Effector memory CD8-positive, alpha-beta T cell (primary cell): ENCODE measurements at regions not wholly inside any gene's neighbourhood (a gene's known extent, or its start where the extent isn't known, plus 50 kb on each side); places are given as distances from the start of the nearest gene placed in this dataset.
"Not testable (repeated sequence)": the region's sequence is repeated elsewhere in the genome, so short reads cannot be mapped to it uniquely, and the experiment has no call there.

Experiments used
- ATAC-seq: fragments of 150-1000 bp; cut with Tn5 transposase; replicated peaks from 2 replicates; pipeline ENCODE4 v1.10.0; 2021; ENCODE audit warnings: mild to moderate bottlenecking, moderate library complexity
- DNase-seq, 3 experiments: peaks; one replicate each; pipeline ENCODE4 v3.0.0; 2021
- H3K27ac Mint-ChIP-seq, 2 donors: one replicate each; pipeline ENCODE4 v1.8.0; 2022; ENCODE audit warnings: mild to moderate bottlenecking in 2 of 2, mixed read lengths in 2 of 2, moderate library complexity in 2 of 2
- H3K27me3 Mint-ChIP-seq, 2 donors: one replicate each; pipeline ENCODE4 v1.8.0; 2022; ENCODE audit warnings: mixed read lengths in 2 of 2
- H3K36me3 Mint-ChIP-seq: one replicate; pipeline ENCODE4 v1.8.0; 2022; ENCODE audit warnings: mild to moderate bottlenecking, moderate library complexity, mixed read lengths; ENCODE audit not compliant: insufficient read depth
- H3K4me1 Mint-ChIP-seq, 2 donors: one replicate each; pipeline ENCODE4 v1.8.0; 2022; ENCODE audit warnings: low read depth in 2 of 2, mixed read lengths in 2 of 2
- H3K4me3 Mint-ChIP-seq, 2 donors: one replicate each; pipeline ENCODE4 v1.8.0; 2022; ENCODE audit warnings: mild to moderate bottlenecking in 2 of 2, mixed read lengths in 2 of 2, moderate library complexity in 2 of 2
- H3K9me3 Mint-ChIP-seq, 2 donors: one replicate each; pipeline ENCODE4 v1.8.0; 2022; ENCODE audit warnings: mixed read lengths in 2 of 2

- DNase-seq, H3K4me3 Mint-ChIP-seq, H3K4me1 Mint-ChIP-seq, H3K36me3 Mint-ChIP-seq, H3K27ac Mint-ChIP-seq, H3K27me3 Mint-ChIP-seq, ATAC-seq: not testable (repeated sequence)
- peaks cover 5 to 18% of the 10 kb centered on the region in 2 donors for H3K9me3 Mint-ChIP-seq
These were observed 284.0 kb downstream of the RASEF start for GRCh38 chr9:82778923-82779322.

- H3K27ac Mint-ChIP-seq = no peak overlapping the region
- no peaks in the 10 kb centered on the region for H3K36me3 Mint-ChIP-seq
- H3K4me3 Mint-ChIP-seq = no peak overlapping the region
- DNase-seq = no peak
- peaks cover 8 to 22% of the 10 kb centered on the region in 2 donors for H3K9me3 Mint-ChIP-seq
- ATAC-seq = no peak
- no peaks in the 10 kb centered on the region for H3K4me1 Mint-ChIP-seq
- no peaks in the 10 kb centered on the region for H3K27me3 Mint-ChIP-seq
These were observed 282.9 kb downstream of the RASEF start for GRCh38 chr9:82780017-82780416.

DNA sequence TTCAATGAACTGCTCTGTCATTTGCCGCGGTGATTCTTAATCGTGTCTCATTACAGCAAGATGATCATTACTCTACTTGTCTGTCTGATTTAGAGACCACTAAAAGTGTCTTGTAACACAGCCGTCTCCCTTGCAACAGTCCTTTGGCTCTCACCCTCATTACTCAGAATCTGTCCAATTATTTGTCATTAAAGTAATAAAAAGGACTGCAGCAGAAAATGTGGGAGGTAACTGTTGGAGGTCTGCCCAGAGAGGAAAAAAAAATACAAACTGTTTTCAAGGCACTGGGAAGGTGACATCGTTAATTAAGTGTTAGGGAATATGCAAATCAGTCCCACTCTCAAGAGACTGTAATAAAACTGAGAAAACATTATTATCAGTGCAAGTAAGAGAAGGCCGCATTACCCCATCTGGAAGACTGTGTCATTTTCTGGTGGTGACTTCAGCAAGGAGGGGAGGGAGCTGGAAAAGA lies 281.0 kb downstream of the RASEF start:
- Mint-ChIP-seq H3K9me3 (peaks cover 7 to 22% of the 10 kb centered on the region in 2 donors), H3K27ac (no peak overlapping the region), H3K4me3 (no peak overlapping the region), H3K4me1 (no peaks in the 10 kb centered on the region), H3K36me3 (no peaks in the 10 kb centered on the region), H3K27me3 (no peaks in the 10 kb centered on the region)
- ATAC-seq (no peak), DNase-seq (no peak)

DNA sequence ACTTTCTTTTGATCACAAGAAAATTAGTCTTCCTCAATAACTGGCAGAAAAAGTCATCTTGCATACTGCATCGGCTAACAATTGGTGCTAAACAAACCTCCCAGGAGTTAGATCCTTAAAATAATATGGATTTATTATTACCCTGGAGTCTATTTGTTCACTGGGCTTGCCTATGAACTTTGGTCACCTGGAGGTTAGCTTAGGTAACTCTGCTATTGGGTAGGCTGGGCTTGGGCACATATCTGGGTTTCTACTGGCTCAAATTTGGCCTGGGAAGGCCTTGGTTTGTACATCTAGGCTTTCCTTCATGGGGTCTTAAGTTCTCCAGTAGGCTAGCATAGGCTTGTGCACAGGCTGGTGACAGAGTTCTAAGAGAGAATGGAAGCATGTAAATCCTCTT lies 279.9 kb downstream of the RASEF start:
- DNase-seq (no peak), ATAC-seq (no peak)
- Mint-ChIP-seq H3K27me3 (no peaks in the 10 kb centered on the region), H3K4me3 (no peak overlapping the region), H3K36me3 (no peaks in the 10 kb centered on the region), H3K9me3 (peaks cover 4 to 22% of the 10 kb centered on the region in 2 donors), H3K27ac (no peak overlapping the region), H3K4me1 (no peaks in the 10 kb centered on the region)

GRCh38 chr9:82784589-82784988 lies 278.4 kb downstream of the RASEF start:
- Mint-ChIP-seq H3K4me3 (no peak overlapping the region), H3K27me3 (no peaks in the 10 kb centered on the region), H3K4me1 (no peaks in the 10 kb centered on the region), H3K27ac (no peak overlapping the region), H3K36me3 (no peaks in the 10 kb centered on the region), H3K9me3 (peaks cover 4 to 32% of the 10 kb centered on the region in 2 donors)
- DNase-seq (no peak), ATAC-seq (no peak)

- Mint-ChIP-seq H3K4me1 (no peaks in the 10 kb centered on the region), H3K27me3 (no peaks in the 10 kb centered on the region), H3K4me3 (no peak overlapping the region), H3K9me3 (peaks cover 5 to 18% of the 10 kb centered on the region in 2 donors), H3K36me3 (no peaks in the 10 kb centered on the region), H3K27ac (no peak overlapping the region)
- DNase-seq (no peak), ATAC-seq (no peak)
These were observed 273.7 kb downstream of the RASEF start for GRCh38 chr9:82789155-82789824.

DNA sequence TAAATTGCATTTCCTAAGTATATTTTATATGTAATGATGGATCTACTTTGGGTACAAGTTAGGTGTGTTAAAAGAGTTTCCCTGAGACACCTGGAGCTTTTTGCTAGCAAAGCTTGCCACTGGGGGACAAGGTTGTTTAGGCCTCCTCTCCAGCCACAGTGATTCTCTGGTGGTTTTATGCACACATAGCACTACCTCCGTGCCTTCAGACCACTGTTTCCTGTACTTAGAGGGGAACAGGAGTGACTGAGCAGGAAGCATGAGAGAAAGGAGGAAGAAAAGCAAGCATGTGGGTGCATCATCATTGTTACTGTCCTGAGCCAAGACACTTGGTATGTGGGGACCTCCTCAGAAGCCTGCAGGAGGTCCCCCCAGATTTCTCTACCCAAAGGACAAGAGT lies 272.1 kb downstream of the RASEF start:
- H3K27ac Mint-ChIP-seq = no peak overlapping the region
- H3K4me1 Mint-ChIP-seq = no peaks in the 10 kb centered on the region
- no peak for DNase-seq
- H3K4me3 Mint-ChIP-seq = no peak overlapping the region
- no peak for ATAC-seq
- H3K9me3 Mint-ChIP-seq = peaks cover 7 to 17% of the 10 kb centered on the region in 2 donors
- no peaks in the 10 kb centered on the region for H3K27me3 Mint-ChIP-seq
- H3K36me3 Mint-ChIP-seq = no peaks in the 10 kb centered on the region

GRCh38 chr9:82791692-82792091 lies 271.2 kb downstream of the RASEF start:
- Mint-ChIP-seq H3K4me3 (no peak overlapping the region), H3K9me3 (peaks cover 7 to 19% of the 10 kb centered on the region in 2 donors), H3K4me1 (no peaks in the 10 kb centered on the region), H3K27ac (no peak overlapping the region), H3K27me3 (no peaks in the 10 kb centered on the region), H3K36me3 (no peaks in the 10 kb centered on the region)
- DNase-seq (no peak), ATAC-seq (no peak)

DNA sequence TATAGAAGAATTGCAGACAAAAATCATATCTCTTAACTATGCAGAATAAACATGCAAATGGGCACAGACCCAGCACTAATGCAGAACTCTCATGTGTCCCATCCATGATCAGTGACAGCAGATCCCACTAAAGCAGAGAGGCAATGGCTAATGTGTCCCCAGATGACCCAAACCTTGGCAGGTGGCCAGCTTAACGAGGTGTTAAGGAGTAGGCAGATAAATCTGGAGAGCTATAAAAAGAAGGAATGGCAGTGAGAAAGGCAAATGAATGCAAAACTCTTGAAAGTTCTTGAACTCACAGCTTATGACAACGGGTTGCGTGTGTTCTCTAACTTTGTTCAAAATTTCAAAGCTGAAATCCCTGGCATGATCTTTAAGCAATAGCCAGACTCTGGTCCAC lies 265.4 kb downstream of the RASEF start:
- Mint-ChIP-seq H3K27ac (no peak overlapping the region), H3K9me3 (peaks cover 4 to 8% of the 10 kb centered on the region in 2 donors), H3K36me3 (no peaks in the 10 kb centered on the region), H3K4me3 (no peak overlapping the region), H3K4me1 (no peaks in the 10 kb centered on the region), H3K27me3 (no peaks in the 10 kb centered on the region)
- DNase-seq = no peak
- no peak for ATAC-seq

DNA sequence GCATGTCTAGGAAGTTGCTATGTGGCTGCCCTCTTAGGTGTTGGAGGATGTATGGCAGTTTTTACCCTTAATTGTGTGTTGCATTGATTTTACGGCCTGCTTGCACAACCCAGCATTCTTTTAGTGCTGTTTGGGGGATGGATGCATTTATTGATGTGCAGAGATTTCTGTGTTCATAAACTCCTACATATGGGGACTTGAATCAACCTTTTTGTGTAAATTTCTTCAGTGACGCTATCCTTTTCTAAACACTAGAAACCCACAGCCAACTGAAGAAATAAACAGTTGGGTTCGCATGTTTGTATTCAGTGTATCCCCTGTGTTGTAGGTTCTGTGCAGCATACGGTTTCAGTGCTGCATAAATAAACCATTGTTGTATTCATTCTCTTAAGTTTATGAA lies 263.7 kb downstream of the RASEF start:
- Mint-ChIP-seq H3K36me3 (no peaks in the 10 kb centered on the region), H3K27ac (no peak overlapping the region), H3K9me3 (peaks cover 4 to 15% of the 10 kb centered on the region in 2 donors), H3K4me1 (no peaks in the 10 kb centered on the region), H3K4me3 (no peak overlapping the region), H3K27me3 (no peaks in the 10 kb centered on the region)
- DNase-seq (no peak), ATAC-seq (no peak)

GRCh38 chr9:82805027-82805426 lies 257.9 kb downstream of the RASEF start:
- no peaks in the 10 kb centered on the region for H3K4me1 Mint-ChIP-seq
- peaks cover 2 to 25% of the 10 kb centered on the region in 2 donors for H3K9me3 Mint-ChIP-seq
- H3K36me3 Mint-ChIP-seq = no peaks in the 10 kb centered on the region
- DNase-seq = no peak
- H3K4me3 Mint-ChIP-seq = no peak overlapping the region
- no peak for ATAC-seq
- no peaks in the 10 kb centered on the region for H3K27me3 Mint-ChIP-seq
- no peak overlapping the region for H3K27ac Mint-ChIP-seq

GRCh38 chr9:82808478-82808877 lies 254.5 kb downstream of the RASEF start:
- DNase-seq (no peak), ATAC-seq (no peak)
- Mint-ChIP-seq H3K4me3 (no peak overlapping the region), H3K36me3 (no peaks in the 10 kb centered on the region), H3K27me3 (no peaks in the 10 kb centered on the region), H3K27ac (no peak overlapping the region), H3K9me3 (peaks cover 5 to 25% of the 10 kb centered on the region in 2 donors), H3K4me1 (no peaks in the 10 kb centered on the region)

DNA sequence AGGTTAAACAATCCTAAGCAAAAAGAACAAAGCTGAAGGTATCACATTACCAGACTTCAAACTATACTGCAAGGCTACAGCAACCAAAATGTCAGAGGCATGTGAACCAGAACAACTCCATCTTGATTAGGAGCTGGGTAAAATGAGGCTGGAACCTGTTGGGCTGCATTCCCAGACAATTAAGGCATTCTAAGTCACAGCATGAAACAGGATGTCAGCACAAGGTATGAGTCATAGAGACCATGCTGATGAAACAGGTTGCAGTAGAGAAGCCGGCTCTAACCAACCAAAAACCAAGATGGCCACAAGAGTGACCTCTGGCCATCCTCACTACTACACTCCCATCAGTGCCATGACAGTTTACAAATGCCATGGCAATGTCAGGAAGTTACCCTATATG lies 252.0 kb downstream of the RASEF start:
- no peaks in the 10 kb centered on the region for H3K36me3 Mint-ChIP-seq
- no peak overlapping the region for H3K4me3 Mint-ChIP-seq
- ATAC-seq (no peak), DNase-seq (no peak)
- no peak overlapping the region for H3K27ac Mint-ChIP-seq
- no peaks in the 10 kb centered on the region for H3K4me1 Mint-ChIP-seq
- H3K9me3 Mint-ChIP-seq = peaks cover 3 to 15% of the 10 kb centered on the region in 2 donors
- H3K27me3 Mint-ChIP-seq = no peaks in the 10 kb centered on the region

DNA sequence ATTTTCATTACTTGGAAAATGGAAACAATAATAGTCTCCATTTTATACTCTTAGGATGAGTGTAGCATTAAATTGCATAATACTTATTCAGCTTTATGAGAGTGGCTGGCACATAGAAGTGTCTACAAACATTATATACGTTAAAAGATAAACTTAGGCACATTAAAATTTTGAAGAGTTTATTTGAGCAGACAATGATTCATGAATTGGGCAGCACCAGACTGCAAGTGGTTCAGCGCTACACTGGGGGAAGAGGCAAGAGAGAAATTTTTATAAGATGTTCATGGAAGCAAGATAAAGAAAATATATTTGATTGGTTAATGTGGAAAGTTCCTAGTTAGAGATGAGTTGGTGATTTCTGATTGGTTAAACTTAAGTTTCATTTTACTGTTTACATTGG lies 243.7 kb downstream of the RASEF start:
- Mint-ChIP-seq H3K9me3 (peaks cover 3 to 4% of the 10 kb centered on the region in 2 donors), H3K36me3 (no peaks in the 10 kb centered on the region), H3K4me1 (no peaks in the 10 kb centered on the region), H3K27ac (no peak overlapping the region), H3K27me3 (no peaks in the 10 kb centered on the region), H3K4me3 (no peak overlapping the region)
- ATAC-seq = no peak
- no peak for DNase-seq
